GM19468 (cell line): ENCODE measurements at regions not wholly inside any gene's neighbourhood (a gene's known extent, or its start where the extent isn't known, plus 50 kb on each side); places are given as distances from the start of the nearest gene placed in this dataset.
A peak's percentile ranks its signal among the peaks of the same experiment; 100 is the strongest.
"Not testable (repeated sequence)": the region's sequence is repeated elsewhere in the genome, so short reads cannot be mapped to it uniquely, and the experiment has no call there.

Experiments
- ATAC-seq: cut with Tn5 transposase; IDR thresholded peaks from one replicate; pipeline ENCODE4 v1.9.1; 2021; ENCODE audit warnings: mild to moderate bottlenecking, moderate library complexity, moderate number of reproducible peaks; ENCODE audit not compliant: unreplicated experiment; ENCODE audit errors: extremely low read depth

- ATAC-seq: no peak
These were observed 96.7 kb downstream of the NFKBIZ start for GRCh38 chr3:101945980-101946379.

- ATAC-seq: no peak
These were observed 97.6 kb downstream of the NFKBIZ start for GRCh38 chr3:101946906-101947305.

GRCh38 chr3:101950510-101950909, 101.2 kb downstream of the NFKBIZ start:
- ATAC-seq: peak; percentile 36

GRCh38 chr3:101950985-101951733, 101.8 kb downstream of the NFKBIZ start:
- peak; percentile 1 for ATAC-seq

GRCh38 chr3:101954361-101954760, 105.0 kb downstream of the NFKBIZ start:
- ATAC-seq: no peak

- ATAC-seq: no peak
These were observed 105.6 kb downstream of the NFKBIZ start for GRCh38 chr3:101954936-101955335.

- ATAC-seq: no peak
These were observed 112.7 kb downstream of the NFKBIZ start for GRCh38 chr3:101962055-101962454.

- ATAC-seq: no peak
These were observed 114.6 kb downstream of the NFKBIZ start for GRCh38 chr3:101963902-101964362.

- no peak for ATAC-seq
These were observed 115.5 kb downstream of the NFKBIZ start for GRCh38 chr3:101964861-101965260.

GRCh38 chr3:101966226-101966625, 116.9 kb downstream of the NFKBIZ start:
- no peak for ATAC-seq

- ATAC-seq: no peak
These were observed 120.9 kb downstream of the NFKBIZ start for GRCh38 chr3:101970212-101970611.

- ATAC-seq: no peak
These were observed 121.6 kb downstream of the NFKBIZ start for GRCh38 chr3:101970905-101971304.

- ATAC-seq: no peak
These were observed 123.3 kb downstream of the NFKBIZ start for GRCh38 chr3:101972430-101973162.

- ATAC-seq: no peak
These were observed 123.8 kb downstream of the NFKBIZ start for GRCh38 chr3:101973163-101973505.

- not testable (repeated sequence) for ATAC-seq
These were observed 126.1 kb downstream of the NFKBIZ start for GRCh38 chr3:101975415-101975814.

- ATAC-seq: peak; percentile 97
These were observed 127.2 kb downstream of the NFKBIZ start for GRCh38 chr3:101976473-101976872.

GRCh38 chr3:101978348-101978747, 129.0 kb downstream of the NFKBIZ start:
- ATAC-seq: no peak

- ATAC-seq: no peak
These were observed 129.7 kb downstream of the NFKBIZ start for GRCh38 chr3:101979033-101979432.

GRCh38 chr3:101984356-101984755, 135.0 kb downstream of the NFKBIZ start:
- no peak for ATAC-seq

GRCh38 chr3:101988596-101988995, 139.3 kb downstream of the NFKBIZ start:
- ATAC-seq: no peak

GRCh38 chr3:101989578-101990200, 140.4 kb downstream of the NFKBIZ start:
- no peak for ATAC-seq
